Tibial nerve (tissue), 3 donors: ENCODE measurements at regions not wholly inside any gene's neighbourhood (a gene's known extent, or its start where the extent isn't known, plus 50 kb on each side); places are given as distances from the start of the nearest gene placed in this dataset.

Experiments used
- CTCF ChIP-seq, 5 experiments: fragments of 200-600 bp in 3 of 5; fragments of 450-650 bp in 2 of 5; sonication (generic) in 3 of 5; IDR thresholded peaks; one replicate each; pipeline ENCODE4 v1.5.1; 2016 to 2019; ENCODE audit warnings: antibody characterized with exemption in 5 of 5, mild to moderate bottlenecking in 3 of 5, moderate library complexity in 2 of 5
- POLR2A ChIP-seq, 2 donors: fragments of 450-650 bp; IDR thresholded peaks; one replicate each; pipeline ENCODE4 v1.6.1; 2017; ENCODE audit warnings: antibody characterized with exemption in 2 of 2, mild to moderate bottlenecking in 2 of 2, moderate library complexity in 2 of 2

GRCh38 chr2:66814916-66815315, 380.0 kb downstream of the MEIS1 start:
- TF ChIP-seq CTCF (IDR thresholded peaks at IDR 0.05) = no peak
- TF ChIP-seq POLR2A (IDR thresholded peaks at IDR 0.05) = no peak
